ENCODE measurements at regions not wholly inside any gene's neighbourhood (a gene's known extent, or its start where the extent isn't known, plus 50 kb on each side); places are given as distances from the start of the nearest gene placed in this dataset.
"Not testable (repeated sequence)": the region's sequence is repeated elsewhere in the genome, so short reads cannot be mapped to it uniquely, and the experiment has no call there.

GRCh38 chr5:77867194-77867691, 91.1 kb upstream of the TBCA start:
- DNase-seq: no peak

DNA sequence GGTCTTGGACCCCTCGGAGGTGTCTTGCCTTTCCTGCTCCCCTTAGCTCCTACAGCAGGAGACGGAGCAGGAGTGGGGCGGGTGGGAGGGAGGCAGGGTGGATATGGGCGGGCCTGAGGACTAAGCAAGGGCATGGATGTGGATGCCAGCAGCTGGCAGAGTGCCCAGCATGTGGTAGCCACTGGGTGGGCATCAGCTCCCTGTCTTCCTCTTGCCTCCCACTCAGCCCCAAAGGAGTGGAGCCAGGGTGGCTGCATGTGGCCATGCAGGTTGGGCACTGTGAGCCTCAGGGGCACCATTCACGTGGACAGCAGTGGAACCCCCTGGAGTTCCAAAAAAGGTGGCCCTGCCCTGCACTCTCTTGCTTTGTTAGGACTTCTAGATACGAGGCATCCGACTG, 90.1 kb upstream of the TBCA start:
- no peak for DNase-seq

GRCh38 chr5:77864997-77865396, 88.9 kb upstream of the TBCA start:
- no peak for DNase-seq

DNA sequence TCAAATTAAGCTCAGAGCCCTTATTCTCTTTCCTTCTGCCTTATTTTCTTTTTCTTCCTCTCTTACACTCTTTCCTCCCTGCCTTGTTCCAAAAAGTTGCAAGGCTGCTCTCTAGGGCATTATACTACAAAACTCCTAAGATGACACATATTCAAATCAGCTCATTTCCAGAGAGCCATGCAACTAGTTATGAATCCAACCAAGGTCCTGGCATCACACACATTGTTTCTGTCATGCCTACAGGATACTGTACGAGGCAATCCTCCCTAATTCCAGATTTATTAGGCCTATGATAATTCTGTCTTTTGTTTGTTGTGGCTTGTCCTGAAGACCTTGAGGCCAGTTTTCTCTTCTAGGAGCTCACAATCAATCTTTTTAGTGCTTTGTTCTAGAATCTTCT, 87.0 kb upstream of the TBCA start:
- no peak for DNase-seq

DNA sequence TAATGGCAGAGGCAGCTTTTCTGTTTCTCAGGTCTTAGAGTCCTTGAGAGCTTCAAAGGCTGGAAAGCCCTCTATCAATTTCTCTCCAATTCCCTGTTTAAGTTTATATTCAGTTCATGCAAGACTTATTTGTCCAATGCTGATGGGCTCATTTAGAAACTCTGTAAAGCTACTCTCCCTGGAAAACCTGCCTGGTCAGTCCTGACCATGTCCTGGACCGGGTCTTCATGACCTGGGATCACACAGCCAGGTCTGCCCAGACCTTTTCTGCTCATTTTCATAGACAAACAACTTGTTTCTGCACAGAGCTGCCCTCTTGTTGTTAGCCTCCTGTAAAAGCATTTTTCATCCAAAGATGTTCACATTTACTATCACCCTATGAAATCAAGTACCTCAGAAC, 85.4 kb upstream of the TBCA start:
- DNase-seq: no peak

DNA sequence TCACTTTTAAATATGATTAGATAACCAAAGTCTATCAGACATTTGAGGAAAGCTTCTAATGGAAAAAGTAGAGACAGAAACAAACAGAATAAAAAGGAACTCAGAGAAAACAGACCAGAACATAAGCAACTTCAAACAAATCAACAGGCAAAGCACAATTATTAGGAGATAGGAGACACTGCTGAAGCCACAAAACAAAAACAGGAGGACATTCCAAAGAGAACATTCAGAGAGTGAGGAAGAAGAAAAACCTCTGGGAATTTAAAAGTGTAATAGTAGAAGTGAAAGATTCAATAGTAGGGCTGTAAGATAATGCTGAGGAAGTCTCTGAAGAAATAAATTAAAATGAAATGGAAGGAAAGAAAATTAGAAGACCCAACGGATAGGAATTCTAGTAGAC, 83.2 kb upstream of the TBCA start:
- DNase-seq: no peak

DNA sequence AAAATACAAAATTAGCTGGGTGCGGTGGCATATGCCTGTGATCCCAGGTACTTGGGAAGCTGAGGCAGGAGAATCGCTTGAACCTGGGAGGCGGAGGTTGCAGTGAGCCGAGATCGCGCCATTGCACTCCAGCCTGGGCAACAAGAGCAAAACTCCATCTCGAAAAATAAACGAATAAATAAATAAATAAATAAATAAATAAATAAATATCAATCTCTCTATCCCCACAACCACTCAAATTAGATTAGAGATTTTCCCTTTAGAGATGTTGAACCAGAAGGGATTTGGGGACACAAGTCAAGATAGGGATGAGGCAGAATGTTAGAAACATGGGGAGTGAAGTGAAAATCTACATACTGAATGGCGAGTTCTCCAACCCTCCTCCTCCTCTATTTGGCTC, 82.5 kb upstream of the TBCA start:
- DNase-seq: not testable (repeated sequence)

DNA sequence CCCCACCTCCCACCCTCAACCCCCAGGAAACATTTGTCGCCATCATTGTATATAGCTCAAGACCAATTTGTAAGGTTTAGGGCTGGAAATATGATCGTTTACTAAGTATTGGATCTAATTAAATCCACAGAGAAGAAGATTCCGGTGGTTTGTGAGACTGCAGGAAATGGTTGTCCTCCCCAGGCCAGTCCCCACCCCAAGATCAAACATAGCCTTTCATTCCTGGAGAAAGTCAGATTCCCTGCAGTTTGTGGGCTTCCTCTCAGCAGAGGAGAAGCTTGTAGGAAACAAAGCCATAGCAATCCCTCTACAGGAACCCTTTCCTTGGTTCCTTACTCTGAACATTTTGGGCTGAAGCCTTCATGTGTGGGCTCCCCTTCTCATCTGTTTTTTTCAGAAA, 79.2 kb upstream of the TBCA start:
- DNase-seq: no peak

- no peak for DNase-seq
These were observed 77.3 kb upstream of the TBCA start for GRCh38 chr5:77853353-77853907.

GRCh38 chr5:77852514-77853352, 76.6 kb upstream of the TBCA start:
- DNase-seq: no peak

- no peak for DNase-seq
These were observed 76.0 kb upstream of the TBCA start for GRCh38 chr5:77852068-77852513.

DNA sequence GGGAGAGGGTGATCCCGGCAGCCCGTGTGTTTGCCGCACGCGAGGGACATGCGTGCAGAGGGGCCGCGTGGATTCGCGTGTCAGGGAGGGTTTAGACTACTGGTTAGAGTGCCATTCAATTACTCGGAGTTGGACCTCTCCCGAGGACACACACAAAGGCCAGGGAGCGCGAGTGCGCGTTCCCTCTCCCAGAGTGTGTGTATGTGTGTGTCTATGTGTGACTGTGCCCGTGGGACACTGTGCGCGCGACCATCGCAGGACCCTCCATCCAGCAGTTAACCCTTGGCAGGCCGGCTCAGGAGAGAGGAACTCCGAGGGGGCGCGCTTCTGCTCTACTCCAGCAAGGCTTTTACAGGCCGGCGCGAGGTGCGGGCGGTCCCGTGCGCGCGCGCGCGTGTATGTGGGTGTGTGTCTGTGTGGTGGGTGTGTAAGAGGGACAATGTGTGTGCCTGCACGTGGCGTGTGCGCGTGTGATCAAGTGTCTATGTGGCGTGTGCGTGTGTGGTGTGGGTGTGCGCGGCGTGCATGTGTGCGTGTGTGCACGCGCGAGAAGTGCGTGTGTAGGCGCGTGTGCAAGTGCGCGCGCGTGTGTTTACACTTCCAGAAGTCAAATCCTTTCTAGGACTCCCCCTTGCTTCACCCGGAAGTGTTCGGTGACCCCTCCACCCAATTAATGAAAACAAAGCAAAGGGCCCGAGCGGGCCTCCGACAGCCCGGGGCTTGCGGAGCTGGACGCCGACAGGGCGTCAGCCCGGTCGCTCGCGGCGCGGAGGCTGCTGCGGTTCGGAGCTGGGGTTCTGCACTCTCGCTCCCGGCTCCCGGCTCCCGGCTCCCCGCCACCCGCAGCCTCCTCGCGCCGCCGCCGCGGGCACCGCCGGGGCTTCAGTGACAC, 75.3 kb upstream of the TBCA start:
- DNase-seq: no peak

DNA sequence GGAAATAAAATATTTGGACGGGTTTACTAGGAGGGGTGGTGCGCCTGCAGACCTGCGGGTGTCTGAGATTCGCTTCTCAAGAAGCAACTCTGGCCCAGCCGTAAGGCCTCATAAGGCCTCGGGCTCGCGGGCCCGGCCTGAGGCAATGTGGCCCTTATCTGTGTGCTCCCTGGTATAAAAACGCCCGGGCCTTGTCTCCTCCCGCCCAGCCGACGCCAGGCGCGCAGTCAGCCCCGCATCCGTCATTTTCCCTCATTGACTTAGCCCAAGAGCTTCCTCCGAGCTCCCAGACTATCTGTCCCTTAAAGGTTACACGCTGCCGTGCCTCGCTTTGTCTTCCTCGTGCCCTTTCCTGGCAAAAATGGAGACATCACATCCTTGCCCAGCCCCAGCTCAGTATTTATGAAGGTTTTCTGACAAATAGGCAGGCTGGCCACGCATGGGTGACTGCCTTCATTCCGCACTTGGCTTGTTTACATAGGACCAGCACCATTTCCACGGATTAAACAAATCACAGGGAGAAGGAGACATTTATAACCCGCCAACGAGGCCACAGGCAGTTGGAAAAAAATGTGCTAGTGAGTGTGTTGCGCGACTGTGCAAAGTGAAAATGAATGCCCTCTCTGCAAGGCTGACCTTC, 74.5 kb upstream of the TBCA start:
- DNase-seq: no peak

- DNase-seq: no peak
These were observed 73.3 kb upstream of the TBCA start for GRCh38 chr5:77849308-77849900.

DNA sequence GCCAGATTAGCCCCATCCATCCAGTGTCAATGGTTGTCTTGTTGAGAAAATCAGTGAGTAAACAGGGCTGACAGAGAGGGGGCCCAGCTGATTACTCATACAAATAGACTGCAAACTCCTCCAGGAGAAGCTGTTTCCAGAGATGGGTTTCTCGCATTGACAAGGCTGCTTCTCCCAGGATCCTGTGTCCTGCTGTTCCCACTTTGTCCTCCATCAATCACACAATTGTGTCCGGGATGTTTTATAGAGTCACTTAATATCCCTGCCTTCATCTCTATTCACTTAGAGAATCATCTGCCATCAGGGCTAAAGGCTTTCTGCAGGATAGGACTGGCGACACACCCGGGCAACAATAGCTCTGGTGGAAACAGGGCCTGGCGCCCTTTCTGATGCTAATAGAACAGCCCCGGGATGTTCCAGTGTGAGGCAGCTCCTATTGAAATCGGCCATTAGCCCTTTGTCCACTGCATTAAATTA, 71.7 kb upstream of the TBCA start:
- DNase-seq: no peak

- DNase-seq: no peak
These were observed 71.0 kb upstream of the TBCA start for GRCh38 chr5:77847129-77847460.

DNA sequence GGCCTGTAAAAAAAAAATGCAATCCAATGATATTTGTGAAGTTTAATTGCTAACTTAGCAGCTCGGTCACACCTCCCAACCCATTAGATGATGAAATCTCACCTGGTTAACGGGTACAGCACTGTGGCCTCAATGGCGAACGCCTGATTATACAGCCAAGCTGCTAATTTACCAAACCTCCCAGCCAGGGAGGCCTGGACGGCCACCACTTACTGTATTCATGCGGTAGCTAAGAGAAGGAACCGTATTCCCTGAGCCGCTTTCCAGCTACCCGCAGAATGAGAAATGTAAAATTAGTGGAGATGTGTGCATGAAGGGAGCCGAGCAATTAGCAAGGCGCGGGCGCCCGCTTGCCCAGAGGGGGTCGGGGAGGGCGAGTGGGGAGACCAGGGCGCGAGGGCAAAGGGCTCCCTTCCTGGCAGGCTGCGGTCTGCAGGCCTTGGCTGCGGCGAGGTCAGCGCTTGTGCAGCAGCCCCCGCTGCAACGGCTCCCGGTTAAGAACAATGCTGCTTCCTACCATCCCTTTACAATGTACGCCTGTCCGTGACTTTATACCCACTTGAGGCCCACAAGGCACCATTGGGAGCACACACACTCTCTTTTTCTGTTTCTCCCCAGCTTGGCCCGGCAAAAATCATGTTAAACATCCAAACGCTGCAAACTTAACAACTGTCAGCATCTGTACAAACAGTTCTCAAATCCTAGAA, 70.4 kb upstream of the TBCA start:
- DNase-seq: no peak

GRCh38 chr5:77845324-77845646, 69.1 kb upstream of the TBCA start:
- DNase-seq: no peak

- DNase-seq: no peak
These were observed 68.6 kb upstream of the TBCA start for GRCh38 chr5:77844623-77845323.

DNA sequence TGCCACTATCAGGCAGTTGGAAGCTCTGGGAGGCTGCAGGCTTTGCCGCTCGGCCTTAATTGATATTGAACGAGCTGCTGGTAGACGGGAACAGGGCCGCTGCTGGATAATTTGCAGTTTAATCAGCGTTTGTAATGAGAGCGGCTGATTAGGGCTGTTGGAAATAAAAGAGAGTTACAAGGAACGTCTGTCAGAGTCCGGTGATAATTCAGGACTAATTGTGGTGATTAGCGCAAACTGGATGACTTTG, 68.2 kb upstream of the TBCA start:
- no peak for DNase-seq

- DNase-seq: no peak
These were observed 67.6 kb upstream of the TBCA start for GRCh38 chr5:77843570-77844372.
